ENCODE measurements at regions not wholly inside any gene's neighbourhood (a gene's known extent, or its start where the extent isn't known, plus 50 kb on each side); places are given as distances from the start of the nearest gene placed in this dataset.
"Not testable (repeated sequence)": the region's sequence is repeated elsewhere in the genome, so short reads cannot be mapped to it uniquely, and the experiment has no call there.

GRCh38 chr2:125901278-125901677 is 754.7 kb upstream of the GYPC start:
- DNase-seq = no peak

DNA sequence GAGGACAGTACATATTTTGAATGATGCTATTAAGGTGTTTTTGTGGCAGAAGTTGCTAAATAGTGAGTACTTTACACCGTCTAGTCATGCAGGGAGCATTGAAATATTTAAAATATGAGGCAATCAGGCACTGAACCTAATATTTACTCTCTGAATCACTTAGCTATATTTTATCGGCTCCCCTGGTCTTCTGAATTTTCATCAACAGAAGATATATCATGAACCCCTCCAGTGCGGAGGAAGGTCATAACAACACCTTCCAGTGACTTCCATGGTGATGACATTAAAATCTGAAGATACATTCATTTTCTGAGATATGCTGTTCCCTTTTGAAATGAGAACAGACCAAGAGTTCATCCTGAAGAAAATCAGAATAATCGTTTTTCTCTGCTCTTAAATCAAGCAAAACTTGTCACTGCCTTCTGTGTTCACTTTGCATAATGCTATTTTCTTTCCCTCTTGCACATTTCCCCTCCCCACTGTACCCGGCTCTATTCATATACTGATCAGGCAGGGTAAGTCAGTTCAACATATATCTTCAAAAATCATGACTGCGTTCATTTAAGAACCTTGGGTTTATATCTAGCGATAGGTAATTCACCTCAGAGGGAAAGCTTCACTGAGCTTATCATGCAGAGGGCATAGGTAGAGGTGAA is 729.9 kb upstream of the GYPC start:
- DNase-seq = no peak

- DNase-seq = no peak
These were observed 720.4 kb upstream of the GYPC start for GRCh38 chr2:125935559-125935958.

- DNase-seq = no peak
These were observed 713.2 kb upstream of the GYPC start for GRCh38 chr2:125942585-125943424.

DNA sequence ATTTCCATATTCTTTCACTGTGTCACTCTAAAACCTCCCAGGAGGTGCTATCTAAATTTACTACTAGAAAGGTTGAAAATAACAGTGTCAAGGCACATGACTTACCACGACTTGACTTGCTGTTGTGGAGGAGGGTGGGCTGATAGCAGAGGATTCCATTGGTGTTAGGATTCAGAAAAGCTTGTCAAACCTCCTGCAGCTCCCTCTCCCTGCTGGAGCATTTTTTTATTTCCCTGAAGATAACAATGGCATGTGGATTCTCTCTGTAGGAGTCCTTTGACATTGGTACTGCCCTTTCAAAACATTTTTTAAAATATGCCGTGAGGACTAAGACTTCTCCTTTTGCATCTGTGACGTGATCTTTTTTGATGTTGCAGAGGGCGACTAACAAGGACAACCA is 696.9 kb upstream of the GYPC start:
- DNase-seq = no peak

- DNase-seq = no peak
These were observed 694.2 kb upstream of the GYPC start for GRCh38 chr2:125961739-125962138.

DNA sequence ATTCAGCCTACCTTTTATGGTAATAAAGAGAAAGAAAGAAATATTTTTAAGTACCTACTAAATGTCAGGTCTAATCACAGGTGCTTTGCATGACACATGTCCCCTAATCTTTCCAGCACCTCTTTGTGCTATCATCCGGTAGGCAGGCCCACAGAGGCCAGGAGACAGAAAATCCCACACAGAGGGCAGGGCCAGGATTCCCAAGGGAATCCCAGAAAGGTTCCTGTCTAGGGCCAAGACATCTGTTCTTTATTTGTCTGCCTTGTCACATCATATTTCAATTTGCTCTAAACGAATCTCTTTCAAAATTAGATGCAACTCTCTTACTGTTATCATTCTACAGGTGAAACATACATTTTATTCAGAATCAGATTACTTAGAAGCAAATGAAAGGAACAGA is 676.1 kb upstream of the GYPC start:
- no peak for DNase-seq

- DNase-seq = no peak
These were observed 672.6 kb upstream of the GYPC start for GRCh38 chr2:125983364-125983763.

DNA sequence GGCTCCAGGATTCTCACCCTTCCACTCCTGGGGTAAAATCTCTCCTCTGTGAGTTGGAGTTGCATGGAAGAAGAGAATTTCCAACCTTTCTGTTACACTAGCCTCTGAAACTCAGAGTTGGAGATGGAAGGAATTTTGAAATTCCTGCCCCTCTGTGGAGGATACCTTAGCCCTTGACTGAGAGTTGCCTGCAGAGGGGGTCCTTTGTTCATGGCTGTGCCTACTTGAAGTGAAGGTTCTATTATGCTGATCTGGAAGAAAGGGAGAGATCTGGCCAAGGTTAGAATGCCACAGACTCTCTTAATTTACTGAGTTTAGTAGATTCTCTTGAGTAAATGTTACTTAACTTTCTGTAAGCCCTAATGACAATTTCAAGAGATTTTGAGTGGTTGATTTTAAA is 626.6 kb upstream of the GYPC start:
- no peak for DNase-seq

- peak in 2 of 3 donors; percentile 1 to 7 for DNase-seq
These were observed 617.1 kb upstream of the GYPC start for GRCh38 chr2:126038861-126039260.

- DNase-seq = no peak
These were observed 614.4 kb upstream of the GYPC start for GRCh38 chr2:126041391-126042047.

GRCh38 chr2:126042089-126042488 is 613.9 kb upstream of the GYPC start:
- DNase-seq = no peak

- no peak for DNase-seq
These were observed 607.2 kb upstream of the GYPC start for GRCh38 chr2:126048719-126049118.

DNA sequence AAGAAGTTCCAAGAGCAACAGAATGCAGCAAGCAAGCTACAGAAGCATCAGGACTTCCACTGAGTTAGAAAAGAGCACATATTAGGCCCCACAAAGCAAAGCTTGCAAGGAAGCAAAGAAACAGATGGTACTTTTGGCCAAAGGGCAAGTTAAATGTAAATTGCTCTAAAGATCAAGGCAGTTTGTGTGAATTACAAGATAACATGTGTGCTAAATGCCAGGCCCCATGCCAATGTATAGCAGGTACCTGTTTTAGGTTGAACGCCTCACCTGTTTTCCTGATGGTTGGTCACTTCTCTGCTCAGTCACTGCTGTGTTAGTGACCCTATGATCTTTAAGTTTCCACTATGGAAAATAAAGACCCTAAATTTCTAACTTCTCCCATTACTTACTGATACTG is 606.5 kb upstream of the GYPC start:
- no peak for DNase-seq

DNA sequence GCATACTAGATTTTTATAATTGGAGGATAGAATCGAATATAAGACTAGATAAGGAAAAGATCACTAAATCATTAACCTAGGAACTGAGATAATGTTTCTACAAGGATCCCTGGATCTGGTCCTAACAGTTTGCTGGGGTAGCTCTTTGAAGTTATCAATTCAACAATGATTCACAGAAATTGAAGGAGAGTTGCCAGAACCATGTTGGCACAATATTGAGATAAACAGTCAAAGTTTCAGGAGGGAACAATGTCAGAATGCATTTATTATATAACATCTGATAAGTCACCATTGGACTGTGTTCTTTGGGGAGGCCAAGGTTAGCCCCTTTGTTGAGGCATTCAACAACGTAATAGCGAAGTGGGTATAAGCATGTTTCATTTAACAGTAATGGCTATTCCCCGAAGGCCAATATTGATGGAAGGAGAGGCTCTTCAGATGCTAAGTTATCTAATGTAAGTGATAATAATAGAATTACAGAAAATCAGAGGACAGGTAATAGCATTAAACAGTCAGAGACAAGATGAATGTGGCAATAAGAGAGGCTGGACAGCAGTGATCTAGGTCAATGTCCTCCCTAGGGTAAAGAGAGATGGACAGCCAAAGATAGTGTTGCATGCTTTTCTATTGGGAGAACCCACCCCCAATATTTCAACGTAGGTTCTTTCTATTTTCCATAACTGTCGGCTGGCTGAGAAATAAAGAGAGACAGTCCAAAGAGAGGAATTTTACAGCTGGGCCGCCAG is 604.8 kb upstream of the GYPC start:
- no peak for DNase-seq

GRCh38 chr2:126051737-126052240 is 604.2 kb upstream of the GYPC start:
- not testable (repeated sequence) for DNase-seq

DNA sequence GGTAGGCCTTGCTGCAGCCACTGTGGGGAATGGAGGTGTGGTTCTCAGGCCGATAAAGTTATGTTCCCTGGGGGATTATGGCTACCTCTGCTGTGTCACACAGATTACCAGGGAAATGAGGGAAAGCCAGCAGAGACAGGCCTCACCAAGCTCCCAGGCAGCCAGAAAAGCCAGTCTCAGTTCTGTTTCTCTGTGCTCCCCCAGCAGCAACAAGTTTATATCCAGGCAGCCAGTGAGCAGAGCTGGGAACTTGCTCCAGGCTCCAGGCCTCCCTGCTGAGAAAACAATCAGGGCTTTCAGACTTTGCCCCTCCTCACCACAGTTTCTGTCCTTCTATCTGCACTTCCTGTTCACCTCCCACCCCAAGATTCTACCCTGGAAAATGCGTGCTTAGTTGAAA is 596.6 kb upstream of the GYPC start:
- no peak for DNase-seq

GRCh38 chr2:126085011-126085795 is 570.8 kb upstream of the GYPC start:
- DNase-seq = no peak

DNA sequence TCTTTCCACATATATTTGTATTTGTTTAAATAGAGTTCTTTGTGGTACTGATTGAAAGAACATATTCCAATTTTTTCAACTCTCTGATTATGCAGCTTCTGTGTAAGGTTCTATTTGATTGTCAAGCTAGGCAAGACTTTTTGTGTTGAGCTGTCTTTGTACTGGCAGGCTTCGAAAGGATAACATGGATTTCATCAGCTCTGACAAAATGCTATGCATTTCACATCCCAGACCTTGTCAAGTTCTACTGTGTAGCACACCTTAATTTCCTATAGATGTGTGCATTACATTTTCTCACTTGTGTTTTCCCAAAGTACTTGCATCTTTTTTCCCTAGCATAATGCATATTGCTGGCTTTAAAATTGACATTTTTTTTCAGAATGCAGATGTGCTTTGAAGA is 555.0 kb upstream of the GYPC start:
- DNase-seq = no peak

DNA sequence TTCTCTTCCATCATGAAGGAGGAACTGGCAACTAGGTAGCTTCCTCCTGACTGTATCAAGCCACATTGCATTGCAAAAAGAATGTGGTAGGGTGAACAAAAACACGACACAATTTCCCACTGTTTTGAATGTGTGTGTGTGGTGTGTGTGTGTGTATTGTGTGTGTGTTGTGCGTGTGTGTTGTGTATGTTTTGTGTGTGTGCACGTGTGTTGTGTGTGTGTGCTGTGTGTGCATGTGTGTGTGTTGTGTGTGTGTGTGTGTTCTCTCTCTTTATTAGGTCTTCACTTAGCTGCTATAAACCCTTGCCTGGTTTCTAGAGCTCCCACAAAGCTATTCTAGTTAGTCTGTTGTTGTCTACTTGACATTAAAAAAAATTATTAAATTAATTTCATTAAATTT is 550.0 kb upstream of the GYPC start:
- no peak for DNase-seq

DNA sequence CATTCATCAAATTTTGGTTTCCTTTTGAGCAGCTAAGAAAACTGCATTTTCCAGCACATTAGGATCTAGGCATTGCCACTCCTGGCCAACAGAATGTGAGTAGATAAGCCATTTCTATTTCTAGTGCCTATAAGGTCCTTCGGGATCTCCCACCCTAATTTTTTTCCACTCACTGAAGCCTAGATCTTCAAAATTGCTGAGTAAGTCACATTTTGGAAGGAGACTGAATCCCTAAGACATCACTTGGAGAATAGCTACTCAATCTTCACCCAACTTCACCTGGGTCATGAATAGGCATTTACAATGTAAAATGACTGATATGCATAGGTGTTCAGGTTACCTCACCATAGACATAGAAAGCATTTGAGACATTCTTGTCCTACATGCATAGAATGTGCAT is 548.1 kb upstream of the GYPC start:
- no peak for DNase-seq

DNA sequence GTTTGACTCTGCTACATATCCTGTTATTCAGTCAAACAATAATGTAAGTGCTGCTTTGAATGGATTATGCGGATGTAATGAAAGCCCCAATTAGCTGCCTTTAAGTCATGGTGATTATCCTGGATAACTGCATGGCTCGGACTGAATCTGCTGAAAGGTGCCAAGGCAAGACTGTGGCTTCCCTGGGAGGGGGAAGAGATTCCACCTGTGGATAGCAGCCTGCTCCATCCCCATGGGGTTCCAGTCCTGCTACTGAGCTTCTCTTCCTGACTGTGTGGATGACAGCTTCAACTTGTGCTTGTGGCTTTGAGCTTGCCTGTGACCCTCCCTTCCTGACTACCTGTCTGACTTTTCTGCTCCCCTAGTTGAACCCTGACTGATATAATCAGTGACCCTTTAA is 540.0 kb upstream of the GYPC start:
- no peak for DNase-seq

Data from suppressor macrophage treated with lipopolysaccharide for 1 hour (primary cell).